ENCODE measurements at regions not wholly inside any gene's neighbourhood (a gene's known extent, or its start where the extent isn't known, plus 50 kb on each side); places are given as distances from the start of the nearest gene placed in this dataset.

DNA sequence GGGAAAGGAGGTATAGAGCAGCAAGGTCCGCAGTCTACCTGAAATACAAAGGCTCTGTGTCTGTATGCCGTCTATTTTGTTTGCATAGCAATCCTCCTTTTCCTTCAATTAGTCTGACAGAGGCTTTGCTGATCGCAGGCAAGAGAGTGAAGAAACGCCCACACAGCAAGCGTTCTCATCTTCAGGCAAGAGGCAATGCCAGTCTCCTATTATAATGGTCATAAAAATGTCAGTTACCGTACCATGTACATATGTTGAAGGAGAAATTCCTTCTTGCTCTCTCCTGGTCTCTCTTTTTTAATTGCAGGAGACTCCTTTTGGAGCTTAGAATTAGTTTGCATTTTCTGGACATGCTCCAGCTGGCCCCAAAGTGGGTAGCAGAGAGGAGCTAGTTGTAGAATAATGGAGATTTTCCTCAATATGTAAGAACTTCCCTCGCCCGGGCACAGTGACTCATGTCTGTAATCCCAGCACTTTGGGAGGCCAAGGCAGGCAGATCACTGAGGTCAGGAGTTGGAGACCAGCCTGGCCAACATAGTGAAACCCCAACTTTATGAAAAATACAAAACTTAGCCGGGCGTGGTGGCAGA is 139.5 kb downstream of the PFKFB3 start:
- DNase-seq (ENCODE audit: low read depth) = no peak

- DNase-seq (ENCODE audit: low read depth) = no peak
Observed at GRCh38 chr10:6343305-6344010, 140.7 kb downstream of the PFKFB3 start.

GRCh38 chr10:6345404-6345803 is 142.7 kb downstream of the PFKFB3 start:
- no peak for DNase-seq (ENCODE audit: low read depth)

GRCh38 chr10:6346631-6347030 is 143.9 kb downstream of the PFKFB3 start:
- no peak for DNase-seq (ENCODE audit: low read depth)

DNA sequence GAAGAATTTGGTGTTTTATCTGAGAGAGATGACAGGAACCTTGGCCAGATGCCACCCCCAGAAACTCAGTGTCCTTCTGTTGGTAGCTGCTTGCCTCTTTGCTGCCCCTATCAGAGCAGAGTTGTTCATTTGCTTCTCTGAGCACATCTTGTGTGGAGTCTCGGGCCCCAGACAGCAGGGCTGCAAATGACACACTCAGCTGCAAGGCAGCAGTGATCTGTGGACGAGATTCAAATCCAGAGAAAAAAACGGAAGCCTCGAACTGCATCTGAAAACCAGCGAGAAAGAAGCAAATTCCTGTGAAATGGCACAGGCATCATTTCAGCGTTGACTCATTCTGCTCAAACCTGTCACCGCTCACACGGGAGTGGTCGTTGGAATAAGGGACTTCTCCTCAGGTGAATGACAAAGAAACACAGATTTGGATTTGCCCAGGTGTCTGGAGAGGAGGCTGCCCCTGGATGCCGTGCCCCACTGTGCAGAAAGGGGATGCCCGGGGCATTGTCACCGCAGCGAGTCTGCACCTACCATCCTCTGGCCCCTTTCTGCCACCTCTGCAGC is 144.7 kb downstream of the PFKFB3 start:
- DNase-seq (ENCODE audit: low read depth) = peak; percentile 25

GRCh38 chr10:6348096-6348874 is 145.6 kb downstream of the PFKFB3 start:
- peak; percentile 73 for DNase-seq (ENCODE audit: low read depth)

DNA sequence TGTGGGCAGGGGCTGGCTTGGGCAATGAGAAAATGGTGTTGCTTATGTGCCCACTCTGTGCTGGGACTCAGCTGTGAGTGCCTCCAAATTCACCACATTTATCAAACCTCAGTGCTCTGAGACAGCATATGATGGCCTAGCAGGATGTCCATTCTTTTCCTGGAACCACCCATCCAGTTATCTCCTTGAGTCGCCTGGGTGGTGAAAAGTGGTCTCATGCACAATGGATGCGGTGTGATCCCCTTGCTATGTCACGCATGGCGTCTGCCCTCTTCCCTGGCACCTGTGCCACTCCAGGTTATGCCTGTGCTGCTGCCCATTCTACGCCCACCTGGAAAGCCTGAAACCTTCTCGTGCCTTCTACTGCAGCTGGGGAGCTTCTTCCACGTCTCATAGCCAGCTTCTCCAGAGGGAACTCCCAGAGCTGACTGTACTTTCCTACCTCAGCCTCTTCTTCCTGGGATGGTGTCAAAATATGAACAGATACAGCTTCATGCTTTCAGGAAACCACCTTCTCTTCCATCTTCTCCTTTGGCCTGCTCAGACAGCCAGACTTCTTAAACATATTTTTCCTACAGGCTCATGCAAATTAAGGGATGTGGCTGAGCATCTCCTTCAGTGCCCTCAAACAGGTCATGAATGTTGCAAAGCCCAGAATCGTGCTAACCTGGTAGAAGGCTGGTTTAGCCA is 147.3 kb downstream of the PFKFB3 start:
- no peak for DNase-seq (ENCODE audit: low read depth)

DNA sequence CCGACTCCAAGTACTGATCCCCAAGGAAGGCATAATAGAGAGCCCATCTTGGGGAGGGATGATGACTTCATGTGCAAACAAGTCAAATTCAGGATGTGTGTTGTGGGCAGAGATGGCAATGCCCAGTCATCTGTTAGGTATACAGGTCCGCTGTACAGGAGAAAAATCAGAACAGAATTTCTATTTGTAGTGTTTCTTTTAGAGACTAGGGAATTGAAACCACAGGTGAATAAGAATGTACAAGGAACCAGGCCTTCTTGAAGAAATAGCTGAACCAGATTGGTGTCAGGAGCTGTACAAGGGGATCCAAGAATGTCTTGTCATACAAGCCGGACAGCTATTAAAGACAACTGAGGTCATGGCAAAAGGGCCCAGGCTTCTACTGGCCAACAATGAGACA is 147.9 kb downstream of the PFKFB3 start:
- no peak for DNase-seq (ENCODE audit: low read depth)

DNA sequence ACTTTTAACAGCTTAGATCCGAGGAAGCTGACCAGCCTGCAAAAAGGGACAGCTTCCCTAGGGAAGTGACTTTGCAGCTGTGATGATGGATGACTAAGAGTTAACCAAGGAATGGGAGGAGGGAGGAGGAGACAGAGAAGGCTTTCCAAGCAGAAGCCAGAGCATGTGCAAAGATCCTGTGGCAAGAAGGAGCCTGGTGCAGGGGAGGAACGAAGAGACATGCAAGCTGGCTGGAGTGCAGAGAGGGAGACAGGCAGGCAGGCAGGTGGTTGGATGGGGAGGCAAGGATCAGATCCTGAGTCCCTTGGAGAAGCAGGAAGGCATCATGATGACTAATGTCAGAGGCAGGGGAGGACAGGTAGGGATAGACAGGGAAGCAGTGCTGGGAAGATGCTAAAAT is 148.8 kb downstream of the PFKFB3 start:
- no peak for DNase-seq (ENCODE audit: low read depth)

DNA sequence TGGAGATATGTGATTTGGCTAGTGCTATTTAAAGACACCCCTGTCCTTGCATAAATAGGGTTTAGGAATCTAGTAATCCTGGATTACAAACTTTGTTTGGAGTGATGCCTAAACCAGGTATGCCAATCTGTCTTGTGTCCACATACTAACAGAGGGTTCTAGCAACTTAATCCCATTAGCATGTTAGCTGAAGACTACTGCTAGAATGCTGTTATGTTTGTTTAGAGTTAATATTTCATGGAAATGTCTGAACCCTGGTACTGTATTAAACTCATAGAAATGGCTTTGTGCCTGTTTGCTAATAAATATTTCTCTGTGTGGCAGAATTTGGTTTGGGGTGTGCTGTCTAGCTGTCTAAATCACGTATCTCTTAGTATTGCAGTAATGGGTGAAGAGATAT is 150.8 kb downstream of the PFKFB3 start:
- no peak for DNase-seq (ENCODE audit: low read depth)

DNA sequence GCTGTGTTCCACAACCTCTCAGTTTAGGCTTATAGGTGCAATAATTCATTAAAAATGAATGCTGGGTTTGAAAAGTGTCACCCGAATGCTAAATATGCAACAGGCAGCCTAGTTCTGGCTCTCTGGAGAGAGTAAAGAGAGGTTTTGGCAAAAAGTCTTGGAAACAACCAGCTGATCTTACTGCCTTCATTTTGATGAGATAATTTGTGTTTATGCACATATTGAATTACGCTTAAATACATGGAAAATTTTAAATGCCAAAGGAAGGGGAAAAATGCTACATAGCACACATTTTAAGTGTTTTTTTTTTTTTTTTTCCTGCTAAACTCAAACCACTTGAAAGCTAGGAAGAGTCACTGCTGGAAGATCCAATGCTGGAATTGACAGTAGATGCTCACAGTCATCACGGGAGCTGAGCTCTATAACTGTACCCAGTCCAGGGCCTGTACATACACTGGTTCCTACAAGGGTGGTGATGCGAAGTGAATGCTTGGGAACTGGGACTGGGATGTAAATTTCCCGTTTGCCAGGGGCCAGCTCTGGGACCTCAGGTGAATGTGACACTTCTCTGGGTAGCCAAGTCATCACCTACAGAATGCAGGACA is 151.5 kb downstream of the PFKFB3 start:
- DNase-seq (ENCODE audit: low read depth) = no peak

GRCh38 chr10:6356280-6356793 is 153.6 kb downstream of the PFKFB3 start:
- DNase-seq (ENCODE audit: low read depth) = no peak

DNA sequence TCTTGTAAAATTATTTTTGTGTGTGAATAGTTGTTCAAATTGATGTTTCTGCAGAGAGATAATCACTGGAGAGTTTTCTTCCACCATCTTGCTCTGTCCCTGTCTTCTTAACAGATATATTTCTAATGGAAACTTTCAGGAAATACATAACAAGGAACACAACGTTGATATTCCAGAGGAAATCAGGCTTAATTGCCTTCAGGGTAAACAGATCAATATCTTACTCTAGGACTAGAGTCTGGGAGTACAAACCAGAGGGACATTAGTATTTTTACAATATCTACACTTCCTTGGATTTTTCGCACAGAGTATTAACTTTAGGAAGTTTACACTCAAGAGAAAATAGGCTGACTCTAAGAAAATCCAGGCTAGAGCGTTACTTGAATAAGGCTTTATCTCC is 159.1 kb downstream of the PFKFB3 start:
- no peak for DNase-seq (ENCODE audit: low read depth)

DNA sequence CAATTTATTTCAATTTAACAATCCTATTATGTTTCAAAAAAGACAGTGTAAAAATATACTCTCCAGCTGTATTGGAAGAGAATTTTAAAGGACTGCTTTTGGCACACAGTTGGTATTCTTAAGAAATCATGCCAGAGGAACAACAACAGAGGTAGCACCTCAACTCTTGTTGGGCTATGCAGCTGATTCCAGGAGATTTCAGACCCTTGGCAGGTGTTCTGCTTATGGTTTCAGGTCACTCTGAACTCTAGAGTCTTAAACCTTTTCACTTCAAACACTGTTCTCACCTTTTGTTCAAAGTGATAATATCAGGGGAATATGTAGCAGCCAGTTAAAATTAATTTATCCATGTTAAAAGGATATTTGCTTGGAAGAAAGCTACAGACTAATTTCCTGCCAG is 160.1 kb downstream of the PFKFB3 start:
- no peak for DNase-seq (ENCODE audit: low read depth)

GRCh38 chr10:6363511-6363910 is 160.8 kb downstream of the PFKFB3 start:
- DNase-seq (ENCODE audit: low read depth) = no peak

DNA sequence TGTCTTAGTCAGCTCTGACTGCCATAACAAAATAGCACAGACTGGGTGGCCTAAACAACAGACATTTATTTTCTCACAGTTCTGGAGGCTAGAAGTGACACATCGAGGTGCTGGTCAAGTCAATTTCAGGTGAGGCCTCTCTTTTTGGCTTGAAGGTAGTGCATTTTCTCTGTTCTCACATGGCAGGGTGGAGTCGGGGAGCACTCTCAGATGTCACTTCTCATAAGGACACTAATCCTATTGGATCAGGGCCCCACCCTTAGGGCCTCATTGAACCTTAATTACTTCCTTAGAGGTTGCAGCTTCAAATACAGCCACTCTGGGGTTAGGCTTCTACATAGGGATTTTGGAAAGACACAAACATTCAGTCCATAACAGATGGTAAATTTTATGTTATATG is 161.6 kb downstream of the PFKFB3 start:
- DNase-seq (ENCODE audit: low read depth) = no peak

GRCh38 chr10:6364893-6365292 is 162.2 kb downstream of the PFKFB3 start:
- DNase-seq (ENCODE audit: low read depth) = no peak

DNA sequence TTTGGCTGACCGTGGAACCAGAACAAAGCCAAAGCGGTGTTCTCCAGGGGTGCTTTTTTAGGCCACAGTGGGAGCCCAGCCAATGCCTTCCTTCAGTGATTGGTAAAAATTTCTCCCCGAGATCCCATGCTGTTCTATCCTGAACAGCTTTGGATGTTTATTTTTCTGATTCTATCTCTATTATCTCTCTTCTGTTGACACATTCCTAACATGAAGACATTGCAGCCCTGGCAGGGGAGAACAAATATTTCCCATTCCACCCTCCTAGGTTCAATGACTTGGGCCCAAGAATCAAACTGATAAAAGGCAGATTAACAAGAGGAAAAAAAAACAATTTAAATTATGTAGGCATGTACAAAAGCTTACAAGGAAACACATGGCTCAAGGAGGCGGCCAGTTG is 162.7 kb downstream of the PFKFB3 start:
- DNase-seq (ENCODE audit: low read depth) = no peak
